ENCODE measurements at regions not wholly inside any gene's neighbourhood (a gene's known extent, or its start where the extent isn't known, plus 50 kb on each side); places are given as distances from the start of the nearest gene placed in this dataset.

DNA sequence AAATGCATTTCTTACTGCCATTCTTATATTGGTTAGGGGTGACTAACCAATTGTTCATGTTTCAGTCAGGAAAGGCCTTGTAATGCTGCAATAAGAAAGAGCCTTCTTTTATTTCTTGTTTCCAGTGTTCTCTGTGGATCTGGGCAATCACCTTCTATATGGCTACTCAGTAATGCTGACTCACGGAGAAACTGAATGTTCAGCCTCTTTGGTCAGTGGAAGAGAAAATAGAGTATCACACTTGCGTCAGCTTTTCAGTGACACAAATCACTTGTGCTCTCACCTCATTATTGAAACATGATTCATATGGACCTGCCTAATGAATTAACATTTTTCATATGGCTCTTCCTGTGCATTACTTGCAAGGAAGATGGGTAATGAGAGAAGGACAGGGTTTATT, 243.9 kb upstream of the POT1 start:
- no peaks in the 10 kb centered on the region for H3K36me3 ChIP-seq
- H3K4me3 ChIP-seq: no peak overlapping the region
- no peaks in the 10 kb centered on the region for H3K27me3 ChIP-seq (replicated peaks in 1 of 7)
- no peak for DNase-seq
- H3K4me1 ChIP-seq: no peaks in the 10 kb centered on the region
- TF ChIP-seq, protein P1, sequence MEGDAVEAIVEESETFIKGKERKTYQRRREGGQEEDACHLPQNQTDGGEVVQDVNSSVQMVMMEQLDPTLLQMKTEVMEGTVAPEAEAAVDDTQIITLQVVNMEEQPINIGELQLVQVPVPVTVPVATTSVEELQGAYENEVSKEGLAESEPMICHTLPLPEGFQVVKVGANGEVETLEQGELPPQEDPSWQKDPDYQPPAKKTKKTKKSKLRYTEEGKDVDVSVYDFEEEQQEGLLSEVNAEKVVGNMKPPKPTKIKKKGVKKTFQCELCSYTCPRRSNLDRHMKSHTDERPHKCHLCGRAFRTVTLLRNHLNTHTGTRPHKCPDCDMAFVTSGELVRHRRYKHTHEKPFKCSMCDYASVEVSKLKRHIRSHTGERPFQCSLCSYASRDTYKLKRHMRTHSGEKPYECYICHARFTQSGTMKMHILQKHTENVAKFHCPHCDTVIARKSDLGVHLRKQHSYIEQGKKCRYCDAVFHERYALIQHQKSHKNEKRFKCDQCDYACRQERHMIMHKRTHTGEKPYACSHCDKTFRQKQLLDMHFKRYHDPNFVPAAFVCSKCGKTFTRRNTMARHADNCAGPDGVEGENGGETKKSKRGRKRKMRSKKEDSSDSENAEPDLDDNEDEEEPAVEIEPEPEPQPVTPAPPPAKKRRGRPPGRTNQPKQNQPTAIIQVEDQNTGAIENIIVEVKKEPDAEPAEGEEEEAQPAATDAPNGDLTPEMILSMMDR (IDR thresholded peaks at IDR 0.05 in 8 of 11, conservative IDR thresholded peaks at IDR 0.05 in 3 of 11): no peak
- TF ChIP-seq POLR2AphosphoS5 (IDR thresholded peaks at IDR 0.05) (no peak), POLR2A (IDR thresholded peaks at IDR 0.05) (no peak)
- no peak overlapping the region for H3K27ac ChIP-seq
- intact Hi-C loops (cut with DNase I; ENCODE audit: low total_unique reads): no loop called here
- 72 to 87% (median 83%) methylated on average over 2 of the region's 2 CpGs for WGBS, 5 donors
- H3K9me3 ChIP-seq: peaks cover 0 to 6% (median 0%) of the 10 kb centered on the region in 8 donors

DNA sequence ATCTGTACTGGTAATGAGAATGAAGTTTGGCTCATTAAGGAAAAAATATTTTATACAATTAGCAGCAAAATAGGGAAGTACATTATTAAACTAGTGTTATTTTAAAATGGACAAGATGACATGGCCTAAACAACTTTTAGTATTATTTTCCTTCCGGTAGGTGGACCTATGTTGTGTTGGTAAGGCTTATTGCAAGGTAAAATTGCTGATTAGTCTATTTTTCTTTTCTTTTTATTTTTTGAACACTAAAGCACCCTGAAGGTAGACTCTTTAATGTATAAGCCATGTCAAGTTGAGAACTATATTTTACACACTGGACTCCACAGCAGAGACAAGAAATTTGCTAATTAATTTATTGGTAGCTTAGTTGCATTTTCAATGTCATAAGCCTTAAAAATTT, 239.5 kb upstream of the POT1 start:
- 89 to 98% (median 95%) methylated on average over 1 of the region's 1 CpG for WGBS, 5 donors
- TF ChIP-seq, protein P1 (IDR thresholded peaks at IDR 0.05 in 8 of 11, conservative IDR thresholded peaks at IDR 0.05 in 3 of 11): no peak
- no peak for TF ChIP-seq POLR2A (IDR thresholded peaks at IDR 0.05)
- TF ChIP-seq POLR2AphosphoS5 (IDR thresholded peaks at IDR 0.05): no peak
- intact Hi-C loops (cut with DNase I; ENCODE audit: low total_unique reads): no loop called here
- Histone ChIP-seq H3K27me3 (replicated peaks in 1 of 7) (no peaks in the 10 kb centered on the region), H3K4me3 (no peak overlapping the region), H3K27ac (no peak overlapping the region), H3K4me1 (no peaks in the 10 kb centered on the region), H3K36me3 (no peaks in the 10 kb centered on the region), H3K9me3 (no peaks in the 10 kb centered on the region)
- no peak for DNase-seq

DNA sequence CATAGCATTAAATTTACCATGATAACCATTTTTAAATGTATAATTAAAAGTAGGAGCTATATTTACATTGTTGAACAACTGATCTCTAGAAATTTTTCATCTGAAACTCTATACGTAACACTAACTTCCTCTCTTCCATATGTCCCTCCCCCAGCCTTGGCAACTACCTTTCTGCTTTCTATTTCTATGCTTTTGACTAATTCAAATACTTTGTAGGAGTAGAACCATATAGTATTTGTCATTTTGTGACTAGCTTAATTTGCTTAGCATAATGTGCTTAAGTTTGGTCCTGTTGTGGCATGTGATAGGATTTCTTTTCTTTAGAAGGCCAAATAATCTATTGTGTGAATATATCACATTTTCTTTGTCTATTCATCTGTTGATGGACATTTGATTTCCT, 225.3 kb upstream of the POT1 start:
- Histone ChIP-seq H3K36me3 (no peaks in the 10 kb centered on the region), H3K4me1 (no peaks in the 10 kb centered on the region), H3K9me3 (peaks cover 0 to 10% (median 0%) of the 10 kb centered on the region in 8 donors), H3K27ac (no peak overlapping the region), H3K27me3 (replicated peaks in 1 of 7) (no peaks in the 10 kb centered on the region), H3K4me3 (no peak overlapping the region)
- 80 to 89% (median 84%) methylated on average over 1 of the region's 1 CpG for WGBS, 5 donors
- intact Hi-C loops (cut with DNase I; ENCODE audit: low total_unique reads): no loop called here
- no peak for DNase-seq
- TF ChIP-seq, protein P1 (IDR thresholded peaks at IDR 0.05 in 8 of 11, conservative IDR thresholded peaks at IDR 0.05 in 3 of 11): no peak
- TF ChIP-seq POLR2AphosphoS5 (IDR thresholded peaks at IDR 0.05) (no peak), POLR2A (IDR thresholded peaks at IDR 0.05) (no peak)

DNA sequence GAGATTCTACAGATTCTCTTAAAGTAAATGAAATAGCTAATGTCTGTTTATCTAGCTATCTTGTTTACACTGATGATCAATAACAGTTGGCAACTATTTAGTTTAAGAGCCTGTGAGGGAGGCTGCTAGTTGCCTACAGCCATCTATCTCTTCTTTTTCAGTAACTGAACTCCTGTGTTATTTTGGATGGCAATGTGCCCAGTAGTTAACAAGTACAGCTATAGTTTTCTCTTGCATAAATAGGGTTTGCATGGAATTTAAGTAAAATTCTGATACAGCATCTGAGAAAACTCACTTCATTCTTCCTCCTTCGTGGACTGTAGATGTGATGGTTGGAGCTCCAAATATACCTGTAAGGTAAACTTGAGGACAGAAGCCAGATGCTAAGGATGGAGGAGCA, 219.5 kb upstream of the POT1 start:
- intact Hi-C loops (cut with DNase I; ENCODE audit: low total_unique reads): no loop called here
- H3K27ac ChIP-seq: no peak overlapping the region
- no peak overlapping the region for H3K4me3 ChIP-seq
- H3K4me1 ChIP-seq: no peaks in the 10 kb centered on the region
- no peaks in the 10 kb centered on the region for H3K36me3 ChIP-seq
- no peaks in the 10 kb centered on the region for H3K9me3 ChIP-seq
- DNase-seq: no peak
- no peaks in the 10 kb centered on the region for H3K27me3 ChIP-seq (replicated peaks in 1 of 7)
- TF ChIP-seq POLR2AphosphoS5 (IDR thresholded peaks at IDR 0.05) (no peak), POLR2A (IDR thresholded peaks at IDR 0.05) (no peak)
- TF ChIP-seq, protein P1 (IDR thresholded peaks at IDR 0.05 in 8 of 11, conservative IDR thresholded peaks at IDR 0.05 in 3 of 11): no peak
- 52 to 90% (median 82%) methylated on average over 1 of the region's 1 CpG for WGBS, 5 donors

Data from spleen (tissue), 11 donors.